ENCODE measurements at regions not wholly inside any gene's neighbourhood (a gene's known extent, or its start where the extent isn't known, plus 50 kb on each side); places are given as distances from the start of the nearest gene placed in this dataset.
"Not testable (repeated sequence)": the region's sequence is repeated elsewhere in the genome, so short reads cannot be mapped to it uniquely, and the experiment has no call there.

GRCh38 chr16:79985606-79986005, 385.1 kb upstream of the MAF start:
- no peak overlapping the region for H3K27ac ChIP-seq (replicated peaks in 1 of 4)
- no peaks in the 10 kb centered on the region for H3K36me3 ChIP-seq
- intact Hi-C loops (cut with DNase I): no loop called here
- no peaks in the 10 kb centered on the region for H3K9me3 ChIP-seq
- TF ChIP-seq EP300 (IDR thresholded peaks at IDR 0.05) (no peak), POLR2A (IDR thresholded peaks at IDR 0.05; ENCODE audit: low read depth) (no peak), POLR2AphosphoS5 (IDR thresholded peaks at IDR 0.05) (no peak), CTCF (IDR thresholded peaks at IDR 0.05) (no peak)
- WGBS: 69% methylated on average over 3 of the region's 3 CpGs
- no peak for DNase-seq (ENCODE audit: extremely low spot score)
- H3K27me3 ChIP-seq: no peaks in the 10 kb centered on the region
- no peak overlapping the region for H3K4me3 ChIP-seq
- peaks cover 0 to 4% (median 0%) of the 10 kb centered on the region in 4 donors for H3K4me1 ChIP-seq

DNA sequence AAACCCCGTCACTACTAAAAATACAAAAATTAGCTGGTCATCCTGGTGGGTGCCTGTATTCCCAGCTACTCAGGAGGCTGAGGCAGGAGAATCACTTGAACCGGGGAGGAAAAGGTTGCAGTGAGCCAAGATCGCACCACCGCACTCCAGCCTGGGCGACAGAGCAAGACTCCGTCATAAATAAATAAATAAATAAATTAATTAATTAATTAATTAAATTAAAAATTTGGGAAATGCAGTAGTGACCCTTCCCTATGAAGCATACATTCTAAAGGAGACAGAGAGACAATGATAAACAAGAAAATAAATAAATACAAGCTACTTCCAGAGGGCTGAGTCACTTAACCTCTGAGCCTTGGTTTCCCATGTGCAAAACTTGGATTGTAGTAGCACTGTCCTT, 383.6 kb upstream of the MAF start:
- 95% methylated on average over 6 of the region's 6 CpGs for WGBS
- H3K36me3 ChIP-seq; H3K9me3 ChIP-seq; H3K4me3 ChIP-seq; DNase-seq (ENCODE audit: extremely low spot score); H3K27ac ChIP-seq (replicated peaks in 1 of 4); intact Hi-C loops (cut with DNase I); H3K27me3 ChIP-seq; H3K4me1 ChIP-seq: not testable (repeated sequence)

DNA sequence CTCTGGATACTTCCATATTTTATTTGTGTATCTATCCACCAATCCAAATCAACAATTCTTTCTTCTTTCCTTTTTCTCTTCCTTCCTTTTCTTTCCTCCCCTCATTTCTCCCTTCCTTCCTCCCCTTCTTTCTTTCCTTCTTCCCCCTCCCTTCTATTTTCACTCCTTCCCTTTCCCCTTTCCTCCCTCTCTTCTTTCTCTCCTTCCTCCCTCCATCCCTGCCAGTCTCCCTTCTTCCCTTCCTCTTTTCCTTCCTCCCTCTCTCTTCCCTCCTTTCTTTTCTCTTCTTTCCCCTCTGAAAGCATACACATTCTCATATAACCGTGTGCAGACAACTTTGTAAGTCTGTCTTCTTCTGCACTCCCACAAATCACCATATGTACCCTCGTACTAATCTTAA, 382.3 kb upstream of the MAF start:
- WGBS: 68% methylated on average over 2 of the region's 2 CpGs
- Histone ChIP-seq H3K4me3 (no peak overlapping the region), H3K27ac (replicated peaks in 1 of 4) (no peak overlapping the region), H3K36me3 (no peaks in the 10 kb centered on the region), H3K27me3 (no peaks in the 10 kb centered on the region), H3K9me3 (no peaks in the 10 kb centered on the region), H3K4me1 (no peaks in the 10 kb centered on the region)
- DNase-seq (ENCODE audit: extremely low spot score): no peak
- intact Hi-C loops (cut with DNase I): no loop called here
- no peak for TF ChIP-seq POLR2AphosphoS5 (IDR thresholded peaks at IDR 0.05)
- TF ChIP-seq CTCF (IDR thresholded peaks at IDR 0.05): no peak
- no peak for TF ChIP-seq EP300 (IDR thresholded peaks at IDR 0.05)
- no peak for TF ChIP-seq POLR2A (IDR thresholded peaks at IDR 0.05; ENCODE audit: low read depth)

GRCh38 chr16:79982361-79982760, 381.8 kb upstream of the MAF start:
- TF ChIP-seq POLR2A (IDR thresholded peaks at IDR 0.05; ENCODE audit: low read depth): no peak
- TF ChIP-seq POLR2AphosphoS5 (IDR thresholded peaks at IDR 0.05): no peak
- no peak for TF ChIP-seq CTCF (IDR thresholded peaks at IDR 0.05)
- TF ChIP-seq EP300 (IDR thresholded peaks at IDR 0.05): no peak
- H3K4me1 ChIP-seq: no peaks in the 10 kb centered on the region
- no peak for DNase-seq (ENCODE audit: extremely low spot score)
- no peaks in the 10 kb centered on the region for H3K27me3 ChIP-seq
- H3K4me3 ChIP-seq: no peak overlapping the region
- WGBS: 92% methylated on average over 4 of the region's 4 CpGs
- intact Hi-C loops (cut with DNase I): no loop called here
- no peaks in the 10 kb centered on the region for H3K36me3 ChIP-seq
- H3K27ac ChIP-seq (replicated peaks in 1 of 4): no peak overlapping the region
- no peaks in the 10 kb centered on the region for H3K9me3 ChIP-seq

- Histone ChIP-seq H3K4me3 (no peak overlapping the region), H3K36me3 (no peaks in the 10 kb centered on the region), H3K9me3 (no peaks in the 10 kb centered on the region), H3K27me3 (no peaks in the 10 kb centered on the region), H3K4me1 (no peaks in the 10 kb centered on the region), H3K27ac (replicated peaks in 1 of 4) (no peak overlapping the region)
- no peak for DNase-seq (ENCODE audit: extremely low spot score)
- TF ChIP-seq POLR2A (IDR thresholded peaks at IDR 0.05; ENCODE audit: low read depth): no peak
- no peak for TF ChIP-seq CTCF (IDR thresholded peaks at IDR 0.05)
- TF ChIP-seq EP300 (IDR thresholded peaks at IDR 0.05): no peak
- TF ChIP-seq POLR2AphosphoS5 (IDR thresholded peaks at IDR 0.05): no peak
- intact Hi-C loops (cut with DNase I): no loop called here
- 98% methylated on average over 4 of the region's 4 CpGs for WGBS
Observed at GRCh38 chr16:79981814-79982213, 381.3 kb upstream of the MAF start.

Data from esophagus muscularis mucosa (tissue), 4 donors.